NCI-H2227 (cell line): ENCODE measurements at regions not wholly inside any gene's neighbourhood (a gene's known extent, or its start where the extent isn't known, plus 50 kb on each side); places are given as distances from the start of the nearest gene placed in this dataset.
"Not testable (repeated sequence)": the region's sequence is repeated elsewhere in the genome, so short reads cannot be mapped to it uniquely, and the experiment has no call there.

Experiments used
- DNase-seq: peaks from one replicate; lab custom pipeline; 2025; ENCODE audit not compliant: unreplicated experiment; lab: John Stamatoyannopoulos, UW

- DNase-seq = peak; percentile 88
Observed at GRCh38 chr17:30731210-30732132, 93.0 kb downstream of the CRLF3 start.

GRCh38 chr17:30730837-30731209 is 93.7 kb downstream of the CRLF3 start:
- DNase-seq = not testable (repeated sequence)

GRCh38 chr17:30730171-30730836 is 94.2 kb downstream of the CRLF3 start:
- DNase-seq = not testable (repeated sequence)

GRCh38 chr17:30729471-30730170 is 94.9 kb downstream of the CRLF3 start:
- DNase-seq = not testable (repeated sequence)

- DNase-seq = not testable (repeated sequence)
Observed at GRCh38 chr17:30727517-30727916, 97.0 kb downstream of the CRLF3 start.

- DNase-seq = not testable (repeated sequence)
Observed at GRCh38 chr17:30726734-30727133, 97.8 kb downstream of the CRLF3 start.

- DNase-seq = not testable (repeated sequence)
Observed at GRCh38 chr17:30726310-30726709, 98.2 kb downstream of the CRLF3 start.

GRCh38 chr17:30724034-30724650 is 100.3 kb downstream of the CRLF3 start:
- not testable (repeated sequence) for DNase-seq

- not testable (repeated sequence) for DNase-seq
Observed at GRCh38 chr17:30722114-30722780, 102.2 kb downstream of the CRLF3 start.

GRCh38 chr17:30720971-30721370 is 103.5 kb downstream of the CRLF3 start:
- DNase-seq = not testable (repeated sequence)

GRCh38 chr17:30720013-30720471 is 104.5 kb downstream of the CRLF3 start:
- DNase-seq = no peak

- peak; percentile 45 for DNase-seq
Observed at GRCh38 chr17:30719131-30719973, 105.1 kb downstream of the CRLF3 start.

- DNase-seq = not testable (repeated sequence)
Observed at GRCh38 chr17:30718691-30719090, 105.8 kb downstream of the CRLF3 start.

GRCh38 chr17:30718099-30718447 is 106.4 kb downstream of the CRLF3 start:
- not testable (repeated sequence) for DNase-seq

- no peak for DNase-seq
Observed at GRCh38 chr17:30717291-30718098, 107.0 kb downstream of the CRLF3 start.

GRCh38 chr17:30716461-30717290 is 107.8 kb downstream of the CRLF3 start:
- no peak for DNase-seq

GRCh38 chr17:30714825-30715622 is 109.5 kb downstream of the CRLF3 start:
- DNase-seq = peak; percentile 26
